ENCODE measurements at regions not wholly inside any gene's neighbourhood (a gene's known extent, or its start where the extent isn't known, plus 50 kb on each side); places are given as distances from the start of the nearest gene placed in this dataset.

GRCh38 chr3:180523040-180523439, 78.9 kb upstream of the TTC14 start:
- FAIRE-seq (no peak), DNase-seq (ENCODE audit: insufficient read length, low spot score) (no peak)

DNA sequence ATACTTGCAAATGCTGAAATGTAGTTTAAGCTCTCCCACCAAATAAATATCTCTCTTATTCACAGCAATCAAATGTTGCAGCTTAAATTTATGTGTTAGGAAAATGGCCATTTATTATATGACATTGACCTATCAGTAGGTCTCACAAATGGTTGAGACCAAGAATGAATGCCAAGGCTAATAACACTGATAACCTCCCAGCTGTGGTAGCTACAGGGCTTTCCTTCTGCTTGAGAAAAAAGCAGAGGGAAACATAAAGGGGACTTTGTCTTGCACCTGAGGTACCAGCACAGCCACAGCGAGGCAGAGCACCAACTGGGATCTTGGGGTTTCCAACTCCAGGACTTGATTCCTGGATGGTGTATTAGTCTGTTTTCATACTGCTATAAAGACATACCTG, 73.1 kb upstream of the TTC14 start:
- FAIRE-seq (no peak), DNase-seq (ENCODE audit: insufficient read length, low spot score) (no peak)

- DNase-seq (ENCODE audit: insufficient read length, low spot score) (no peak), FAIRE-seq (no peak)
These were observed 72.2 kb upstream of the TTC14 start for GRCh38 chr3:180529778-180530177.

DNA sequence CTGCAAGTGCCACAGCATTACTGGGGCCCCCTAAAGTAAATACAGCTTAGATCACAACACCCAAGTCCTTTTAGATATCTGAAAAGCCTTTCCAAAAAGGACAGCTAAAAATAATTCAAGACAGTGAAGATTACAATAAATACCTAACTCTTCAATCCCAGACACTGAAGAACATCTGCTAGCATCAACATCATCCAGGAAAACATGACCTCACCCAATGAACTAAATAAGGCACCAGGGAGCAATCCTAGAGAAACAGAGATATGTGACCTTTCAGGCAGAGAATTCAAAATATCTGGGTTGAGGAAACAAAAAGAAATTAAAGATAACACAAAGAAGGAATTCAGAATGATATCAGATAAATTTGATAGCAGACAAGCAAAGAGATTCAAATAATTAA, 71.7 kb upstream of the TTC14 start:
- FAIRE-seq (no peak), DNase-seq (ENCODE audit: insufficient read length, low spot score) (no peak)

GRCh38 chr3:180531303-180532278, 70.4 kb upstream of the TTC14 start:
- FAIRE-seq (no peak), DNase-seq (ENCODE audit: insufficient read length, low spot score) (no peak)

- FAIRE-seq, result no peak
- DNase-seq (ENCODE audit: insufficient read length, low spot score), result no peak
These were observed 67.1 kb upstream of the TTC14 start for GRCh38 chr3:180534828-180535227.

DNA sequence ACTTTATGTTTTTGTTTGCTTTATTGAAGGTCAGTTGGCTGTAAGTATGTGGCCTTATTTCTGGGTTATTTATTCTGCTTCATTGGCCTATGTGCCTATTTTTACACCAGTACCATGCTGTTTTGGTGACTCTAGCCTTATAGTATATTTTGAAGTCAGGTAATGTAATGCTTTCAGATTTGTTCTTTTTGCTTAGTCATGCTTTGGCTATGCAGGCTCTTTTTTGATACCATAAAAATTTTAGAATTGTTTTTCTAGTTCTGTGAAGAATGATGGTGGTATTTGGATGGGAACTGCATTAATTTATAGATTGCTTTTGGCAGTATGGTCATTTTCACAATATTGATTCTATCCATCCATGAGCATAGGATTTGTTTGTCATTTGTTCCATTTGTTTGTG, 63.5 kb upstream of the TTC14 start:
- no peak for DNase-seq (ENCODE audit: insufficient read length, low spot score)
- FAIRE-seq, result no peak

GRCh38 chr3:180543877-180544276, 58.1 kb upstream of the TTC14 start:
- FAIRE-seq, result no peak
- DNase-seq (ENCODE audit: insufficient read length, low spot score), result no peak

- DNase-seq (ENCODE audit: insufficient read length, low spot score) (no peak), FAIRE-seq (no peak)
These were observed 55.1 kb upstream of the TTC14 start for GRCh38 chr3:180546863-180547262.

DNA sequence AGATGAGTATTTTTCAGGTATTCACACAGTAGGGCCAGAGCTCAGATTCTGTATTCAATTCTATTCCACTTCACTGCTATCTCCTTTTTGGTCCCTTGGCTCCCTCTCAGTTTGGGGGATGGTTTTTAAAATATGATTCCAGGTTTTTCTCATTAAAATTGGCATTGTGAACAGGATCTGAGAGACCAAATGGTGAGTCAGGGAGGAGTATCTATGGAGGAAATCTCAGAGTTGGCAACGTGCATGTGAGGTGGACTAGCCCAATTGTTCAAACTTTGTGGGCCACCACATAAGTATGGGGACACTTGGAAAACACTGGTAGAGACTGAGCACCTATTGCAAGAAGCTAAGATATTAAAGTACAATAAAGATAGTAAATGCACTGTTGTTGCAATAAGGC, 53.9 kb upstream of the TTC14 start:
- FAIRE-seq, result no peak
- DNase-seq (ENCODE audit: insufficient read length, low spot score), result no peak

All from HTR-8/SVneo (cell line).